KMS-11 (cell line): ENCODE measurements at regions not wholly inside any gene's neighbourhood (a gene's known extent, or its start where the extent isn't known, plus 50 kb on each side); places are given as distances from the start of the nearest gene placed in this dataset.

Experiments
- H2AFZ ChIP-seq: fragments of 200-600 bp; sonication (generic); 2 replicates; pipeline ENCODE4 v1.6.1; 2016; ENCODE audit warnings: antibody characterized with exemption, mixed run types, low read depth
- H3K27ac ChIP-seq: fragments of 200-600 bp; sonication (generic); 2 replicates; pipeline ENCODE4 v1.6.1; 2016; ENCODE audit warnings: mild to moderate bottlenecking, mixed run types
- H3K27me3 ChIP-seq: fragments of 200-600 bp; sonication (generic); 2 replicates; pipeline ENCODE4 v1.6.1; 2017; ENCODE audit warnings: mild to moderate bottlenecking, low read depth, mixed run types, moderate library complexity; ENCODE audit not compliant: insufficient read depth
- H3K36me3 ChIP-seq: fragments of 200-600 bp; sonication (generic); 2 replicates; pipeline ENCODE4 v1.6.1; 2017; ENCODE audit warnings: mild to moderate bottlenecking, mixed run types; ENCODE audit not compliant: insufficient read depth
- H3K4me1 ChIP-seq: fragments of 200-600 bp; sonication (generic); 2 replicates; pipeline ENCODE4 v1.6.1; 2016; ENCODE audit warnings: mild to moderate bottlenecking, low read depth, mixed run types; ENCODE audit not compliant: poor library complexity, severe bottlenecking
- H3K4me2 ChIP-seq: fragments of 200-600 bp; sonication (generic); 2 replicates; pipeline ENCODE4 v1.7.0; 2016; ENCODE audit warnings: mild to moderate bottlenecking, mixed run types
- H3K4me3 ChIP-seq: fragments of 200-600 bp; sonication (generic); IDR thresholded peaks from 2 replicates; pipeline ENCODE4 v1.6.1; 2017; ENCODE audit warnings: low read depth, low read length, mixed read lengths; ENCODE audit not compliant: insufficient read depth
- H3K79me2 ChIP-seq: fragments of 200-600 bp; sonication (generic); 2 replicates; pipeline ENCODE4 v1.6.1; 2016; ENCODE audit warnings: low read depth, mixed run types; ENCODE audit not compliant: insufficient read depth
- H3K9ac ChIP-seq: fragments of 200-600 bp; sonication (generic); 2 replicates; pipeline ENCODE4 v1.6.1; 2016; ENCODE audit warnings: mild to moderate bottlenecking, mixed run types
- H4K20me1 ChIP-seq: fragments of 200-600 bp; sonication (generic); 2 replicates; pipeline ENCODE4 v1.6.1; 2016; ENCODE audit warnings: mild to moderate bottlenecking, mixed run types; ENCODE audit not compliant: insufficient read depth
- TF ChIP-seq, protein P1 (sequence below): fragments of 200-600 bp; sonication (generic); conservative IDR thresholded peaks from 2 replicates; pipeline ENCODE4 v1.6.1; 2017; ENCODE audit warnings: low read depth, mild to moderate bottlenecking, antibody characterized with exemption, low read length, moderate library complexity, mixed read lengths

DNA sequence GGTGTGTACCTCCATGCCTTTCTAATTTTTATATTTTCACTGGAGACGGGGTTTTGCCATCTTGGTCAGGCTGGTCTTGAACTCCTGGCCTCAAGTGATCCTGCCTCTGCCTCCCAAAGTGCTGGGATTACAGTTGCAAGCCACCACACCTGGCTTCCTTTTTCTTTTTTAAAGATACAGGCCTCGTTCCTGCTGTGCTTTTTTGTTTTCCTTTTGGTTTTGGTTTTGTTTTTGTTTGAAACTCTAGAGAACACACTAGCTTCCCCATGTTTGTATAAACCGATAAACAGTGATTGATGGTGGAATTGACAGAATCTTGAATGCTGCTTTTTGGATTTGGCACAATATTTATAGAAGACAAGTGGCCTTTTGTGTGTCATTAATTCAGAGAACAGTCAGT, 1603.4 kb downstream of the MAT2B start:
- H3K4me2 ChIP-seq: 0 out of 2 replicates have a peak overlapping the region, but pooled peaks have one; percentile 13
- H3K27ac ChIP-seq: no peak overlapping the region
- H3K4me3 ChIP-seq: no peak overlapping the region
- TF ChIP-seq, protein P1, sequence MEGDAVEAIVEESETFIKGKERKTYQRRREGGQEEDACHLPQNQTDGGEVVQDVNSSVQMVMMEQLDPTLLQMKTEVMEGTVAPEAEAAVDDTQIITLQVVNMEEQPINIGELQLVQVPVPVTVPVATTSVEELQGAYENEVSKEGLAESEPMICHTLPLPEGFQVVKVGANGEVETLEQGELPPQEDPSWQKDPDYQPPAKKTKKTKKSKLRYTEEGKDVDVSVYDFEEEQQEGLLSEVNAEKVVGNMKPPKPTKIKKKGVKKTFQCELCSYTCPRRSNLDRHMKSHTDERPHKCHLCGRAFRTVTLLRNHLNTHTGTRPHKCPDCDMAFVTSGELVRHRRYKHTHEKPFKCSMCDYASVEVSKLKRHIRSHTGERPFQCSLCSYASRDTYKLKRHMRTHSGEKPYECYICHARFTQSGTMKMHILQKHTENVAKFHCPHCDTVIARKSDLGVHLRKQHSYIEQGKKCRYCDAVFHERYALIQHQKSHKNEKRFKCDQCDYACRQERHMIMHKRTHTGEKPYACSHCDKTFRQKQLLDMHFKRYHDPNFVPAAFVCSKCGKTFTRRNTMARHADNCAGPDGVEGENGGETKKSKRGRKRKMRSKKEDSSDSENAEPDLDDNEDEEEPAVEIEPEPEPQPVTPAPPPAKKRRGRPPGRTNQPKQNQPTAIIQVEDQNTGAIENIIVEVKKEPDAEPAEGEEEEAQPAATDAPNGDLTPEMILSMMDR: no peak
- no peaks in the 10 kb centered on the region for H3K36me3 ChIP-seq
- no peaks in the 10 kb centered on the region for H3K27me3 ChIP-seq
- H2AFZ ChIP-seq: 0 out of 2 replicates have a peak overlapping the region, but pooled peaks have one; percentile 18
- H3K4me1 ChIP-seq: no peaks in the 10 kb centered on the region
- no peaks in the 10 kb centered on the region for H4K20me1 ChIP-seq
- no peak overlapping the region for H3K9ac ChIP-seq
- H3K79me2 ChIP-seq: no peaks in the 10 kb centered on the region

DNA sequence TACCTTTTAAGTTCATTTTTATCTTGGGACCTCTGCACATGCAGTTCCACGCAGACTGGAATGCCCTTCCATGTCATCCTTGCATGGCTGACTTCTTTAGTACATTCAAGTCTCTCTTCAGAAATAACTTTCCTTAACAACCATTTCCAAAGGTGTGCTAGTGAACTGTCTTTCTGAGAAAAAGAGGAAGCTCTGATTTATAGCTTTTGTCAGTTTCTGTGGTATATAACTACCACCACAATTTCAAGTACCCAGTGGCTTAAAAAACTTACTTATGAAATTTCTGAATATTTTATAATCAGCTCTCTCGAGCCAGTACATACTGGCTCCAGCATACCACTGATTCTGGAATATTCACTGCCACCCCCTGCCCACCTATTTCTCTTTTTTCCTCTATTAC, 1613.8 kb downstream of the MAT2B start:
- no peak overlapping the region for H3K4me3 ChIP-seq
- H3K27me3 ChIP-seq: no peaks in the 10 kb centered on the region
- TF ChIP-seq, protein P1: no peak
- no peaks in the 10 kb centered on the region for H4K20me1 ChIP-seq
- no peaks in the 10 kb centered on the region for H3K4me1 ChIP-seq
- H3K9ac ChIP-seq: no peak overlapping the region
- H3K36me3 ChIP-seq: no peaks in the 10 kb centered on the region
- H3K27ac ChIP-seq: no peak overlapping the region
- no peak overlapping the region for H3K4me2 ChIP-seq
- no peak overlapping the region for H2AFZ ChIP-seq
- H3K79me2 ChIP-seq: no peaks in the 10 kb centered on the region

DNA sequence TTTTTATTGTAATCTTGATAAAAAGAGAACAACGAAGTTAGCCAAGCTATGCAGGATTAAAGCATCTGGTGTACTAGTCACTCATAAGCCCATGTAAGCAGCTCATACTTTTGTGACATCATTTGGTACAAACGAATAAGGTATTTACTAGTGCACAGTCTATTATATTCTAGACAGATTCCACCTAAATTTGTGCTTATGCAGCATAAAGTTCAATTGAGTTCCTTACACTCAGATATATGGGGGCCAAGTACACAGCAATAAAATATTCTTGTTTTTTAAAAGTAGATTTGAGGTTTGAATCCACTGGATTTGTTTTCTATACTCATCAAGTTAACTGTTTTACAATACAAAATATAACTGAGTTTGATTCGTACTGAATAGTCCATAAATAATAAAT, 1621.2 kb downstream of the MAT2B start:
- H3K27me3 ChIP-seq: no peaks in the 10 kb centered on the region
- H3K27ac ChIP-seq: no peak overlapping the region

DNA sequence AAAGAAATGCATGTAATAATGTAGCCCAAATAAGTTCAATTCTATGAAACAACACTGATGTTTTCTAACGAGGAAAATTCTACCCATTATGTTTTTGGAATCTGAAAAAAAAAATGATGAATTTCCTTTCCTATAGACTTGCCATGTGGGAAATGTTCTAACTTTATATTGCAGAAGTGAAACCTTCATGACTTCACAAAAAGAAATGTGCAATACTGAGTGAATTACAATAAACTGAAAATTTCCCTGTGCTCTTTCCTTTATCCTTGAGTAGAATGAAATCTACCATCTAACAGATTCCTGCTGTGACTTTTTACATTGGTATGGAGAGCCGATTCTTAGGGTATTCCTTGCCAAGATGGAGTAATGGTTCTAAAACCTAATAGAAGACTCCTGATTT, 1622.5 kb downstream of the MAT2B start:
- Histone ChIP-seq H4K20me1 (no peaks in the 10 kb centered on the region), H3K27me3 (no peaks in the 10 kb centered on the region), H3K9ac (no peak overlapping the region), H3K4me2 (no peak overlapping the region), H2AFZ (no peak overlapping the region), H3K4me3 (no peak overlapping the region), H3K27ac (no peak overlapping the region), H3K36me3 (no peaks in the 10 kb centered on the region), H3K4me1 (no peaks in the 10 kb centered on the region), H3K79me2 (no peaks in the 10 kb centered on the region)
- TF ChIP-seq, protein P1: no peak

More for the DNA sequence above, 1621.2 kb downstream of the MAT2B start:
- H3K36me3 ChIP-seq: no peaks in the 10 kb centered on the region
- no peaks in the 10 kb centered on the region for H4K20me1 ChIP-seq
- H3K4me3 ChIP-seq: no peak overlapping the region
- no peak overlapping the region for H3K9ac ChIP-seq
- H2AFZ ChIP-seq: no peak overlapping the region
- H3K79me2 ChIP-seq: no peaks in the 10 kb centered on the region
- no peaks in the 10 kb centered on the region for H3K4me1 ChIP-seq
- TF ChIP-seq, protein P1: no peak
- no peak overlapping the region for H3K4me2 ChIP-seq

DNA sequence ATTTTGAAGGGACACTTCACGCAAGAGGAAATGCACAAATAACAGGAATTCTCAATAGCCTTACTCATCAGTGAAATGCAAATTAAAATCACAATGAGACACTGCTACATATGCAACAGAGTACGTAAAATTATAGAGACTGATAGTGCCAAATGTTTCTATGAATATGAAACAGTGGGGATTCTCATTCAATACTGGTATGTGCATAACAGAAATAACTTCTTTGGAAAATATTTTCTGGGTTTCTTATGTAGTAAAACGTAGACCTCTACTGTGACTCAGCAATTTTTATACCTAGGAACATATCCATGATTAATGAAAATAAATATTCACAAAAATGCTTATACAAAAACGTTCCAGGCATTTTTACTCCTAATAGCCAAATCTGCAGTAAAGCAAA, 1625.2 kb downstream of the MAT2B start:
- Histone ChIP-seq H2AFZ (no peak overlapping the region), H4K20me1 (no peaks in the 10 kb centered on the region)
- TF ChIP-seq, protein P1: no peak

More for the DNA sequence above, 1625.2 kb downstream of the MAT2B start:
- Histone ChIP-seq H3K9ac (no peak overlapping the region), H3K27ac (no peak overlapping the region), H3K79me2 (no peaks in the 10 kb centered on the region), H3K4me1 (no peaks in the 10 kb centered on the region), H3K27me3 (no peaks in the 10 kb centered on the region), H3K36me3 (no peaks in the 10 kb centered on the region), H3K4me2 (no peak overlapping the region), H3K4me3 (no peak overlapping the region)
